ENCODE measurements at regions not wholly inside any gene's neighbourhood (a gene's known extent, or its start where the extent isn't known, plus 50 kb on each side); places are given as distances from the start of the nearest gene placed in this dataset.
"Not testable (repeated sequence)": the region's sequence is repeated elsewhere in the genome, so short reads cannot be mapped to it uniquely, and the experiment has no call there.

GRCh38 chr22:16659273-16659834 lies 66.7 kb upstream of the CCT8L2 start:
- TF ChIP-seq CTCF, POLR2A (IDR thresholded peaks at IDR 0.05): not testable (repeated sequence)
